ENCODE measurements at regions not wholly inside any gene's neighbourhood (a gene's known extent, or its start where the extent isn't known, plus 50 kb on each side); places are given as distances from the start of the nearest gene placed in this dataset.

- TF ChIP-seq HMGXB4 (CRISPR knock-in tag; IDR thresholded peaks at IDR 0.05; ENCODE audit: borderline replicate concordance) = no peak
- no peak for TF ChIP-seq PBX3 (IDR thresholded peaks at IDR 0.05)
- no peak for TF ChIP-seq CTCF (IDR thresholded peaks at IDR 0.05)
- no peak for TF ChIP-seq HOXB5 (CRISPR knock-in tag; IDR thresholded peaks at IDR 0.05)
- TF ChIP-seq RAD21 (conservative IDR thresholded peaks at IDR 0.05 in 1 of 2, IDR thresholded peaks at IDR 0.05 in 1 of 2) = no peak
- no peak for TF ChIP-seq SREBF2 (IDR thresholded peaks at IDR 0.05)
- TF ChIP-seq TP53 (CRISPR knock-in tag; IDR thresholded peaks at IDR 0.05) = no peak
- no peak for TF ChIP-seq POLR2A (IDR thresholded peaks at IDR 0.05; ENCODE audit: low read length)
- no peak for TF ChIP-seq JUN (IDR thresholded peaks at IDR 0.05)
Measured at GRCh38 chr1:147452809-147453208, 88.5 kb upstream of the BCL9 start.
